GM19238 (cell line): ENCODE measurements at regions not wholly inside any gene's neighbourhood (a gene's known extent, or its start where the extent isn't known, plus 50 kb on each side); places are given as distances from the start of the nearest gene placed in this dataset.

Experiments
- DNase-seq: peaks from one replicate; pipeline ENCODE4 v3.0.0; 2011; ENCODE audit warnings: low spot score; ENCODE audit not compliant: insufficient read length

DNA sequence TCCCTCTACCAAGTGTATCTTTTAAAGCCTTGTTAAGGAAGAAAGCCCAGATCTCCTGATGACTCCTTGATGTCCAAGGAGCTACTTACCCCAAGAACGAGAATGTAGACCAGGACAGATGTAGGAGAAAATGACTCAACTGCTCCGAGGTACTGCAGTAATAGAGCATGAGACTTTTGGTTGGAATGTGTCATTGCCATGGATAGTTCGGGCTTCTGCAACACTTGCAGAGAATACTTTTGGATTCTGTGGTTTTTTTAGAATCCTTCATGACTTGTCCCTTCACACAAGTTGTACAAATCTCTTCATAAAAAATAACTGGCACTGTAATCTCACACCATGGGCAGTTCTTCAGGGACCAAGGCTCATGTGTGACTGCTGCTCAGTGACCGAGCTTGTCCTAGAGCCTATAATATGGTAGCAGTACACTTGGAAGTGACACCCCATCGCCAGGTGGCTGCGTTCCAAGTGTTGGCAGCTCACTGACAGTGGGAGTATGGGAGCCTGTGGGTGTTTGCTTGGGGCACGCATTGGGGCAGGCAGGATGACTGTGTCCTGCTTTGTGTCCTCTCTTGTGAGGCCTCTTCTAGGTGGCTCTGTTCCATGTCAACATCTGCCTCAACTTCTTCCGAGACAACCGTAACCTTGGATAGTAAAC is 87.9 kb upstream of the WDR1 start:
- DNase-seq, result no peak

DNA sequence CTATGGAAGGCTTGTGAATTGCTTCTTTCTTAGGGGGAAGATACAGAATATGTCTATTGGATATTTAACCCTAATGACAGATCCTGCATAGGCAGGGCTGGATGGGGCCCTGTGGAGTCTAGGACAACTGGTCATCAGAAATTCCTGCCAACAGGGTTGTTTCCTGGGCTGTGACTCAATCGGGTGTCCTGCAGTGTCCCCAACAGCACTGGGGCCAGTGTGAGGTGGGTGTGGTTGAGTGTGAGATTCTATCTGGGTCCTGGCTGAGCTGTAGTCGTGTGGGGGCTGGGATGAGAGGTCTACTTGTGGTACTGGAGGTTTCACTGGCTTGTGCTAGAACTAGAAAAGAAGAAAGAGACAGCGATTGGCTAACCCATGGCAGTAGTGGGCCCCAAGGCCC is 87.3 kb upstream of the WDR1 start:
- DNase-seq, result no peak

- DNase-seq, result no peak
These were observed 85.0 kb upstream of the WDR1 start for GRCh38 chr4:10201381-10202223.

DNA sequence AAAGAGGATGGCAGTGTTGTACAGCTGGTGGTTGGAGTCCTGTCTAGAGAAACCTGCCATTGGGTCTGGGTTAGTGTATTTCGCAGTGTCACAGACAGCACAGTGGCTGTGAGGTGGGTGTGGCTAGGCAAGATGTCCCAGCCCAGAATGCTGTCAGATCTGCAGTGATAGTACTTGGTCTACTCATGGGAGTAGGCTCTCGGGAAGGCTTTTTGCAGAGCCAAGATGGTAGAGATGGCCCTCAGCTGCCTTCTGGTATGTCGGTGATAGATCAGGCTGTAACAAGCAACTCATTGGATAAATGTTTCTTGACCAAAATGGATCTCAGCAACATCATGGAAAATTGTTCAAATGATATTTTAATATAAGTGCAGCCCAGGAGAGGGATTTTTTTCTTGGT is 84.3 kb upstream of the WDR1 start:
- no peak for DNase-seq

GRCh38 chr4:10198365-10198764 is 81.8 kb upstream of the WDR1 start:
- DNase-seq, result no peak

- no peak for DNase-seq
These were observed 81.4 kb upstream of the WDR1 start for GRCh38 chr4:10197952-10198351.

DNA sequence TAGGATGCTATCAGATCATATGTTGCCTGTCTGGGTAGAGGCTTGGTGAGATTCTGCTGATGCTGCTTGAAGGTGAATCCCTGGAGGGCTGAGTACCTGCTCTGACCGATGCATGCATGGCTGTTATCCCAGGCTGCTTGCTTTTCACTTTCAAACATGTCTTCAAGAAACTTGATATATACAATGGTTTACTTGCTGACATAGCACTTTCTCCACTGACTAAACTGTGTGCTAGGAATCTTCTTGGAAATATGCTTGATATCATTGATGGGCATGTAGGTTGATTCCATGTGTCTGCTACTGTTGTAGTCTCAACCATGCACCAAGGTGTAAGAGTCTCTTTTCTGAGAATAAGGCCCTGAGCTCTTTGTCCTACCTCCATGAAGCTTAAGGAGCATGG is 79.6 kb upstream of the WDR1 start:
- DNase-seq, result no peak

DNA sequence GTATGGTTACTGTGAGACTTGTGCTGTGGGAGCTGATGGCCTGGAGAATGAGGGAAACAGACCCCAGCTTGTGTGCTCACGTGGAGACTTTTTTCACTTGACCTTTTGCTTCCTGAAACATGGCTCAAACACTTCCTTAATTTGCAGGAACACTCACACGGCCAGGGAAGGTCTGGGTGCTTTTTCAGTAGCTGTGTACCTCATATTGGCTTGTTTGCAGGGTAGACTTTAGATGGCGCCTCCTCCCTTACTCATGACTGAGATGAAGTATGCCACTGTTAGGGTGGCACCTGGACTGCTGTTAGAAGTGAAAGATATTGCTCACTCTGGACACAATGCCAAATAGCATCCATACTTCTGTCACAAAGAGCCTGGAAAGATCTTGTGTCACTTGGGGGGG is 75.7 kb upstream of the WDR1 start:
- DNase-seq, result no peak

DNA sequence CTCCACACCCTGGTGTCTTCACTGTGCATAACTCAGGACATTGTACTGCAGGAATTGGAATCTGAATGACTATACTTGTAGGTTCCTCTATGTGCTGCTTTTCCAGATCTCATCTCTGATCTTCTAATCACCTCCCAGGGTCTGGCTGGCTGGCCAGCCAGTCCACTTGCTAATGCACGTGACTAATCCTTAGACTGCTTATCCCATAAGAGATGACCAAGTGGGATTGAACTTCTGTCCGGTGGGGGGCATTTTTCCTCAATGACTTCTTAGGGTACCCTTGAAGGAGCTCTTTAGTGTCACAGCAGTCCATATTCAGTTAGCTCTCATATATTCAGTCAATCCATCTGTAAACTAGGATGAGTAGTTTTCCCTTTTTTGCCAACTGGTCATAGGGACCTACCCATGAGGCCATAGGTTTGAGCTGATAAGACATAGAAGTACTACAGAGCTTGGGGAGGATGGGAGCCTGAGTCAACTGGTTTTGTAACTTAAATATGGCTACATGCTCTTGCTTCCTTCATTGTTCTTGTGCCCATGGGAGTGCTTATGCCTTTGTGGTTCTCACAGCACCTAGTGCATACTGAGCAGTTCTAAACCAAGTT is 71.9 kb upstream of the WDR1 start:
- no peak for DNase-seq

- no peak for DNase-seq
These were observed 69.9 kb upstream of the WDR1 start for GRCh38 chr4:10186228-10187214.

GRCh38 chr4:10185518-10186227 is 69.1 kb upstream of the WDR1 start:
- no peak for DNase-seq

DNA sequence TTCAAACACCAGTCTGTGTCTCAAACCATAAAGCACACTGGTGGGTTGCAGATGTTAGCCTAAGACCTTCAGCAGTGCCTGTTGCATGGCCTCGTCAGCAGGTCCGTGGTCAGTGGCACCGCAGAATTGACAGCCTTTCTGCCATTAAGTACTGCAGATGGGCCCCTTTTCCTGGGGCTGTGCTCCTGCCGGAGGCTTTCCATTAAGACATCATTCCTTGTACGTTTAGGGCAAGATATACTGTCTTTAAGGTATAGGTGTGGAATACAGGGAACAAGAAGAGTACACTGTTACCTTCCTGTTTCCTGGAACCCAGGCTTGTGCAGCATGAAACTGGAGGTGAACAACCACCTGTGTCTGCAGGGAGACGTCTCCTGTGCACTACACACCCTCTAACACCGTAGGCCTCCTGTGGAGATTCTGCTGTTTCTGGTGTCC is 67.9 kb upstream of the WDR1 start:
- DNase-seq, result no peak

GRCh38 chr4:10184041-10184440 is 67.4 kb upstream of the WDR1 start:
- no peak for DNase-seq

DNA sequence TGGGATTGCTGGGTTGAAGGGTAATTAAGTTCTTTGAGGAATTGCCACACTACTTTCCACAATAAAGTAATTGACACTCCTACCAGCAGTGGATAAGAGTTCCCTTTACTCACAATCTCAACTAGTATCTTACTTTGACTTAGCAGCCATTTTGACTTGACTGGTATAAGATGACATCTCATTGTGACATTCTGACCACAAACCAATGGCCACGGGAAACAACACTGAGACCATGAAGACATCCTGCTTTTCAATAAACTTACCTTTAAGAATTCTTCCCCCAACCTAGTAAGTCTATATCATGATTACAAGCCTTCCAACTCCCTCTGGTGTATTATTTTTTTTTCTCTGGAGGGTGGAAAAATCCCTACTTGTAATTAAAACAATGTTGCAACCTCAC is 66.9 kb upstream of the WDR1 start:
- DNase-seq, result no peak

DNA sequence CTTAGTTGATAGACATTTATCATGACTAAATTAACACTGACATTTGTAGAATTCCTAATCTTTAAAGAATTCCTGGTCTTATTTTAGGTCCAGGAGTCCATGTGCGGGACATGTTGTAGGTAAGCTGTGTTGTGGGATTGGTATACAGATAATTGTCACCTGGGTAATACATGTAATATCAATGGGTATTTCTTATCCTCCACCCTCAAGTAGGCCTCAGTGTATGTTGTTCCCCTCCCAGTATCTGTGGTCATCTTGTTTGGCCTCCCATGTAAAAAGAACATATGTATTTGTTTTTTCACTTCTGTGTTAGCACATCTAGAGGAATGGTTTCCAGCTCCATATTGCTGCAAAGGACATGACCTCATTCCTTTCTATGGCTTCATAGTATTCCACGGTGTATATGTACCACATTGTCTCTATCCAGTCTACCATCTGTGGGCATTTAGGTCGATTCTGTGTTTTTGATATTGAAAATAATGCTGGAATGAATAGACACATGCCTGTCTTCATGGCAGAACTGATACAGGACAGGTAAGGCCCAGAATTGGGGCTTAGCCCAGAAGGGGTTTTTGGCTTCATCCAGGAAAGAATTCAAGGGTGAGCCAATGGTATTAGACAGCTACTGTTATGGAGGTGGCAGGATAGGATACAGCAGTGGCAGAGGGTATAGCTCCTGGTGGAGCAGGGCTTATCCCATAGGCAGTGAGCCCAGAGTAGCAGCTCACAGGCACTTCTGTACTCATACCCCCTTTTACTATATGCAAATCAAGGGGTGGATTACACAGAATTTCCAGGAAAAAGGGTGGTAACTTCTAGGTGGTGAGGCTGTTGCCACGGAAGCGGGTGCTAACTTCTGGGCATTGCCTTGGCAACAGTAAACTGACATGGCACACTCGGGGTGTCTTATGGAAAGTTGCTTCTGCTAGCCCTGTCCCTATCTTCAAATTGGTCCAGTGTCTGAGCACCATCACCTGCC is 66.1 kb upstream of the WDR1 start:
- no peak for DNase-seq

DNA sequence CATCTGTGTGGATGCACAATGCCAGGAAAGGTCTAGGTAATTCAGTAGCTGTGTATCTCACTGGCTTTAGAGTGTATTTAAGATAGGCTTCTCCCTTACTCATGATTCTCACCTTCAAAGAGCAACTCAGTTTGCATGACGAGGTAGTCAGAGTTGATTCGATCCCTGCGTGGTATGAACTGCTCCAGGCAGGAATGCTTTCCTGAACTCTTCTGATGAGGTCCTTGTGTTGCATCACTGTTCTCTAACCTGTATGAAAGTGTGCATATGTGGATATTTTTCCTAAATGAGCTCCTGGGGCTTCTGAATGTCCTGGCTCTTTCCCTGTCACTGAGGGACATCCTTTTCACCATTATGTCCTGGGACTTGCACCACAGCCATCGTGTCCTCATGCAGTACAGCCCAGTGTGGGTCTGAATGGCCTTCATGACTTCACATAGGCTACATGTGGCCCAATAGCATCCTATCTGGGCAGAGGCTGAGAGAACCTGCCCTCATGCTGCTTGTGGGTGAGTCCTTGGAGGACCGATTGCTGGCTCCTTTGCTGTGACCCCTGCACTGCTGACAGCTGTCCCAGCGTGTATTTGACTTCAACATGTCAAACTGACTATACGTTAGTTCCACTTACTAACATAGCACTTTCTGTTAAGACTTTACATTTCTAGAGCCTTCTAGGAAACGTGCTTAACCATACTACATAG is 65.3 kb upstream of the WDR1 start:
- DNase-seq, result no peak

GRCh38 chr4:10180927-10181744 is 64.5 kb upstream of the WDR1 start:
- peak; percentile 53 for DNase-seq

DNA sequence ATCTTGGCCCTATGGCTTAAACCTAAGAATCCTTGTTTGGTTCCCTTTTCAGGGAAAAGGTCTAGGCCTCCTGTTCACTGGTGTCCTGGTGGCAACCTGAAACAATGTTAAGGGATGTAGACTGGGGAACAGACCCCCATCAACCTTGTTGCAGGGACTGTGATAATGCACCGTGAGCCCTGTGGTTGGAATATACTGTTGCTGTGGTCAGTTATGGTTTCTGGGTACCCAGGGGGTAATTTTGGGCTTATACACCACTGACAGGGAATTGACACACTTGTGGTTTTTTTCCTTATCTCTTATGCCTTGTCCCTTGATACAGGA is 64.0 kb upstream of the WDR1 start:
- DNase-seq, result no peak
